ENCODE measurements at regions not wholly inside any gene's neighbourhood (a gene's known extent, or its start where the extent isn't known, plus 50 kb on each side); places are given as distances from the start of the nearest gene placed in this dataset.
A peak's percentile ranks its signal among the peaks of the same experiment; 100 is the strongest.

- H2AFZ ChIP-seq (ENCODE audit: low read depth, low read length), result no peak overlapping the region
- Mint-ChIP-seq H3K4me3 (ENCODE audit: unreplicated experiment) (no peak overlapping the region), H3K36me3 (ENCODE audit: low read depth, unreplicated experiment) (no peaks in the 10 kb centered on the region), H3K4me1 (ENCODE audit: low read depth, unreplicated experiment) (peaks cover 7% of the 10 kb centered on the region), H3K27me3 (ENCODE audit: low read depth, unreplicated experiment) (peaks cover 20% of the 10 kb centered on the region), H3K9me3 (ENCODE audit: unreplicated experiment) (peaks cover 7% of the 10 kb centered on the region), H3K27ac (ENCODE audit: unreplicated experiment) (no peak overlapping the region)
- H3K4me2 ChIP-seq (ENCODE audit: low read length), result no peak overlapping the region
- no peak overlapping the region for H3K4me3 ChIP-seq (ENCODE audit: insufficient read depth, low read depth, low read length)
- no peaks in the 10 kb centered on the region for H3K27me3 ChIP-seq (ENCODE audit: insufficient read depth, low read length)
- DNase-seq (ENCODE audit: low read depth) (no peak), FAIRE-seq (no peak)
- no peak overlapping the region for H3K9ac ChIP-seq (ENCODE audit: low read length)
- no peak overlapping the region for H3K27ac ChIP-seq (ENCODE audit: low read depth, low read length)
- H4K20me1 ChIP-seq (ENCODE audit: insufficient read depth, low read length), result no peaks in the 10 kb centered on the region
- TF ChIP-seq EZH2 (IDR thresholded peaks at IDR 0.05; ENCODE audit: insufficient read depth, low read length), result no peak
- TF ChIP-seq CTCF (IDR thresholded peaks at IDR 0.05; ENCODE audit: insufficient read depth, low read depth, low read length), result no peak
- H3K9me3 ChIP-seq (ENCODE audit: insufficient read depth, low read depth, low read length), result no peaks in the 10 kb centered on the region
- no peaks in the 10 kb centered on the region for H3K36me3 ChIP-seq (ENCODE audit: insufficient read depth, low read length)
- no peaks in the 10 kb centered on the region for H3K4me1 ChIP-seq (ENCODE audit: insufficient read depth, low read length)
- no peaks in the 10 kb centered on the region for H3K79me2 ChIP-seq (ENCODE audit: insufficient read depth, low read length)
Observed at GRCh38 chr15:98382139-98382538, 266.2 kb upstream of the IGF1R start.

GRCh38 chr15:98383571-98383970 is 264.8 kb upstream of the IGF1R start:
- Histone ChIP-seq H2AFZ (ENCODE audit: low read depth, low read length) (no peak overlapping the region), H3K36me3 (ENCODE audit: insufficient read depth, low read length) (no peaks in the 10 kb centered on the region), H3K9ac (ENCODE audit: low read length) (no peak overlapping the region), H3K4me3 (ENCODE audit: insufficient read depth, low read depth, low read length) (no peak overlapping the region), H3K27me3 (ENCODE audit: insufficient read depth, low read length) (no peaks in the 10 kb centered on the region), H3K79me2 (ENCODE audit: insufficient read depth, low read length) (no peaks in the 10 kb centered on the region), H3K4me1 (ENCODE audit: insufficient read depth, low read length) (no peaks in the 10 kb centered on the region), H3K27ac (ENCODE audit: low read depth, low read length) (no peak overlapping the region), H3K4me2 (ENCODE audit: low read length) (no peak overlapping the region), H3K9me3 (ENCODE audit: insufficient read depth, low read depth, low read length) (no peaks in the 10 kb centered on the region), H4K20me1 (ENCODE audit: insufficient read depth, low read length) (no peaks in the 10 kb centered on the region)
- Mint-ChIP-seq H3K36me3 (ENCODE audit: low read depth, unreplicated experiment) (no peaks in the 10 kb centered on the region), H3K4me1 (ENCODE audit: low read depth, unreplicated experiment) (peaks cover 7% of the 10 kb centered on the region), H3K4me3 (ENCODE audit: unreplicated experiment) (no peak overlapping the region), H3K9me3 (ENCODE audit: unreplicated experiment) (peaks cover 6% of the 10 kb centered on the region), H3K27ac (ENCODE audit: unreplicated experiment) (no peak overlapping the region), H3K27me3 (ENCODE audit: low read depth, unreplicated experiment) (peaks cover 20% of the 10 kb centered on the region)
- no peak for TF ChIP-seq CTCF (IDR thresholded peaks at IDR 0.05; ENCODE audit: insufficient read depth, low read depth, low read length)
- TF ChIP-seq EZH2 (IDR thresholded peaks at IDR 0.05; ENCODE audit: insufficient read depth, low read length), result no peak
- FAIRE-seq (no peak), DNase-seq (ENCODE audit: low read depth) (no peak)

- Histone ChIP-seq H3K27ac (ENCODE audit: low read depth, low read length) (no peak overlapping the region), H2AFZ (ENCODE audit: low read depth, low read length) (no peak overlapping the region), H3K9me3 (ENCODE audit: insufficient read depth, low read depth, low read length) (no peaks in the 10 kb centered on the region), H3K4me3 (ENCODE audit: insufficient read depth, low read depth, low read length) (no peak overlapping the region), H3K36me3 (ENCODE audit: insufficient read depth, low read length) (no peaks in the 10 kb centered on the region), H3K9ac (ENCODE audit: low read length) (no peak overlapping the region), H4K20me1 (ENCODE audit: insufficient read depth, low read length) (no peaks in the 10 kb centered on the region), H3K4me1 (ENCODE audit: insufficient read depth, low read length) (no peaks in the 10 kb centered on the region), H3K79me2 (ENCODE audit: insufficient read depth, low read length) (no peaks in the 10 kb centered on the region), H3K27me3 (ENCODE audit: insufficient read depth, low read length) (no peaks in the 10 kb centered on the region), H3K4me2 (ENCODE audit: low read length) (no peak overlapping the region)
- DNase-seq (ENCODE audit: low read depth), result no peak
- H3K4me3 Mint-ChIP-seq (ENCODE audit: unreplicated experiment), result no peak overlapping the region
- peaks cover 3% of the 10 kb centered on the region for H3K9me3 Mint-ChIP-seq (ENCODE audit: unreplicated experiment)
- H3K27ac Mint-ChIP-seq (ENCODE audit: unreplicated experiment), result peak overlapping the region; percentile 50
- TF ChIP-seq CTCF (IDR thresholded peaks at IDR 0.05; ENCODE audit: insufficient read depth, low read depth, low read length) (no peak), EZH2 (IDR thresholded peaks at IDR 0.05; ENCODE audit: insufficient read depth, low read length) (no peak)
- no peaks in the 10 kb centered on the region for H3K36me3 Mint-ChIP-seq (ENCODE audit: low read depth, unreplicated experiment)
- no peak for FAIRE-seq
- peaks cover 7% of the 10 kb centered on the region for H3K4me1 Mint-ChIP-seq (ENCODE audit: low read depth, unreplicated experiment)
- peaks cover 20% of the 10 kb centered on the region for H3K27me3 Mint-ChIP-seq (ENCODE audit: low read depth, unreplicated experiment)
Observed at GRCh38 chr15:98384328-98385029, 263.9 kb upstream of the IGF1R start.
